ENCODE measurements at regions not wholly inside any gene's neighbourhood (a gene's known extent, or its start where the extent isn't known, plus 50 kb on each side); places are given as distances from the start of the nearest gene placed in this dataset.
A peak's percentile ranks its signal among the peaks of the same experiment; 100 is the strongest.
"Not testable (repeated sequence)": the region's sequence is repeated elsewhere in the genome, so short reads cannot be mapped to it uniquely, and the experiment has no call there.

- H3K4me1 ChIP-seq (ENCODE audit: control insufficient read depth, low read depth, low read length), result peaks cover 23% of the 10 kb centered on the region
- not testable (repeated sequence) for H3K27me3 ChIP-seq (ENCODE audit: control insufficient read depth, insufficient read depth, low read length); H3K36me3 ChIP-seq (ENCODE audit: control insufficient read depth, low read depth, low read length); H3K9me3 ChIP-seq (ENCODE audit: control insufficient read depth, low read depth, low read length); H3K27ac ChIP-seq (ENCODE audit: low read length); H3K4me3 ChIP-seq (ENCODE audit: low read length); H3K9ac ChIP-seq (ENCODE audit: low read length)
Observed at GRCh38 chr22:46034480-46034879, 57.5 kb upstream of the WNT7B start.

- Histone ChIP-seq H3K9ac (ENCODE audit: low read length) (peak overlapping the region; percentile 62), H3K4me1 (ENCODE audit: control insufficient read depth, low read depth, low read length) (peaks cover 23% of the 10 kb centered on the region), H3K27me3 (ENCODE audit: control insufficient read depth, insufficient read depth, low read length) (no peaks in the 10 kb centered on the region), H3K4me3 (ENCODE audit: low read length) (peak overlapping the region; percentile 83), H3K36me3 (ENCODE audit: control insufficient read depth, low read depth, low read length) (no peaks in the 10 kb centered on the region), H3K27ac (ENCODE audit: low read length) (no peak overlapping the region), H3K9me3 (ENCODE audit: control insufficient read depth, low read depth, low read length) (no peaks in the 10 kb centered on the region)
Observed at GRCh38 chr22:46035380-46035741, 58.4 kb upstream of the WNT7B start.

- no peaks in the 10 kb centered on the region for H3K36me3 ChIP-seq (ENCODE audit: control insufficient read depth, low read depth, low read length)
- H3K4me1 ChIP-seq (ENCODE audit: control insufficient read depth, low read depth, low read length), result peaks cover 19% of the 10 kb centered on the region
- H3K27ac ChIP-seq (ENCODE audit: low read length), result no peak overlapping the region
- peak overlapping the region; percentile 24 for H3K9ac ChIP-seq (ENCODE audit: low read length)
- no peaks in the 10 kb centered on the region for H3K27me3 ChIP-seq (ENCODE audit: control insufficient read depth, insufficient read depth, low read length)
- H3K9me3 ChIP-seq (ENCODE audit: control insufficient read depth, low read depth, low read length), result no peaks in the 10 kb centered on the region
- peak overlapping the region; percentile 77 for H3K4me3 ChIP-seq (ENCODE audit: low read length)
Observed at GRCh38 chr22:46035742-46036557, 59.0 kb upstream of the WNT7B start.

GRCh38 chr22:46036558-46037408 lies 59.8 kb upstream of the WNT7B start:
- no peaks in the 10 kb centered on the region for H3K9me3 ChIP-seq (ENCODE audit: control insufficient read depth, low read depth, low read length)
- H3K36me3 ChIP-seq (ENCODE audit: control insufficient read depth, low read depth, low read length), result no peaks in the 10 kb centered on the region
- no peak overlapping the region for H3K27ac ChIP-seq (ENCODE audit: low read length)
- H3K27me3 ChIP-seq (ENCODE audit: control insufficient read depth, insufficient read depth, low read length), result no peaks in the 10 kb centered on the region
- H3K4me1 ChIP-seq (ENCODE audit: control insufficient read depth, low read depth, low read length), result peaks cover 15% of the 10 kb centered on the region
- peak overlapping the region; percentile 24 for H3K9ac ChIP-seq (ENCODE audit: low read length)
- peak overlapping the region; percentile 77 for H3K4me3 ChIP-seq (ENCODE audit: low read length)

- no peak overlapping the region for H3K4me3 ChIP-seq (ENCODE audit: low read length)
- no peaks in the 10 kb centered on the region for H3K36me3 ChIP-seq (ENCODE audit: control insufficient read depth, low read depth, low read length)
- H3K27me3 ChIP-seq (ENCODE audit: control insufficient read depth, insufficient read depth, low read length), result no peaks in the 10 kb centered on the region
- peaks cover 3% of the 10 kb centered on the region for H3K4me1 ChIP-seq (ENCODE audit: control insufficient read depth, low read depth, low read length)
- H3K27ac ChIP-seq (ENCODE audit: low read length), result no peak overlapping the region
- no peak overlapping the region for H3K9ac ChIP-seq (ENCODE audit: low read length)
- H3K9me3 ChIP-seq (ENCODE audit: control insufficient read depth, low read depth, low read length), result no peaks in the 10 kb centered on the region
Observed at GRCh38 chr22:46038174-46038487, 61.2 kb upstream of the WNT7B start.

- Histone ChIP-seq H3K27me3 (ENCODE audit: control insufficient read depth, insufficient read depth, low read length) (peaks cover 5% of the 10 kb centered on the region), H3K27ac (ENCODE audit: low read length) (no peak overlapping the region), H3K4me1 (ENCODE audit: control insufficient read depth, low read depth, low read length) (peaks cover 8% of the 10 kb centered on the region), H3K9me3 (ENCODE audit: control insufficient read depth, low read depth, low read length) (no peaks in the 10 kb centered on the region), H3K36me3 (ENCODE audit: control insufficient read depth, low read depth, low read length) (no peaks in the 10 kb centered on the region), H3K9ac (ENCODE audit: low read length) (no peak overlapping the region), H3K4me3 (ENCODE audit: low read length) (no peak overlapping the region)
Observed at GRCh38 chr22:46038516-46039430, 61.8 kb upstream of the WNT7B start.

- Histone ChIP-seq H3K4me3 (ENCODE audit: low read length) (no peak overlapping the region), H3K9ac (ENCODE audit: low read length) (no peak overlapping the region), H3K4me1 (ENCODE audit: control insufficient read depth, low read depth, low read length) (peaks cover 13% of the 10 kb centered on the region), H3K9me3 (ENCODE audit: control insufficient read depth, low read depth, low read length) (no peaks in the 10 kb centered on the region), H3K27ac (ENCODE audit: low read length) (no peak overlapping the region), H3K36me3 (ENCODE audit: control insufficient read depth, low read depth, low read length) (no peaks in the 10 kb centered on the region), H3K27me3 (ENCODE audit: control insufficient read depth, insufficient read depth, low read length) (peaks cover 13% of the 10 kb centered on the region)
Observed at GRCh38 chr22:46039535-46039934, 62.6 kb upstream of the WNT7B start.

- H3K27me3 ChIP-seq (ENCODE audit: control insufficient read depth, insufficient read depth, low read length), result peaks cover 25% of the 10 kb centered on the region
- H3K4me3 ChIP-seq (ENCODE audit: low read length), result no peak overlapping the region
- peaks cover 10% of the 10 kb centered on the region for H3K4me1 ChIP-seq (ENCODE audit: control insufficient read depth, low read depth, low read length)
- H3K9me3 ChIP-seq (ENCODE audit: control insufficient read depth, low read depth, low read length), result no peaks in the 10 kb centered on the region
- H3K36me3 ChIP-seq (ENCODE audit: control insufficient read depth, low read depth, low read length), result no peaks in the 10 kb centered on the region
- no peak overlapping the region for H3K9ac ChIP-seq (ENCODE audit: low read length)
- H3K27ac ChIP-seq (ENCODE audit: low read length), result no peak overlapping the region
Observed at GRCh38 chr22:46040471-46041465, 63.8 kb upstream of the WNT7B start.

- no peaks in the 10 kb centered on the region for H3K9me3 ChIP-seq (ENCODE audit: control insufficient read depth, low read depth, low read length)
- H3K4me3 ChIP-seq (ENCODE audit: low read length), result no peak overlapping the region
- H3K4me1 ChIP-seq (ENCODE audit: control insufficient read depth, low read depth, low read length), result peaks cover 10% of the 10 kb centered on the region
- no peaks in the 10 kb centered on the region for H3K36me3 ChIP-seq (ENCODE audit: control insufficient read depth, low read depth, low read length)
- H3K27ac ChIP-seq (ENCODE audit: low read length), result no peak overlapping the region
- H3K9ac ChIP-seq (ENCODE audit: low read length), result no peak overlapping the region
- peaks cover 34% of the 10 kb centered on the region for H3K27me3 ChIP-seq (ENCODE audit: control insufficient read depth, insufficient read depth, low read length)
Observed at GRCh38 chr22:46041642-46042041, 64.7 kb upstream of the WNT7B start.

- H3K27ac ChIP-seq (ENCODE audit: low read length), result no peak overlapping the region
Observed at GRCh38 chr22:46042786-46043185, 65.8 kb upstream of the WNT7B start.

More at GRCh38 chr22:46042786-46043185, 65.8 kb upstream of the WNT7B start:
- Histone ChIP-seq H3K36me3 (ENCODE audit: control insufficient read depth, low read depth, low read length) (no peaks in the 10 kb centered on the region), H3K4me3 (ENCODE audit: low read length) (no peak overlapping the region), H3K27me3 (ENCODE audit: control insufficient read depth, insufficient read depth, low read length) (peaks cover 41% of the 10 kb centered on the region), H3K9ac (ENCODE audit: low read length) (no peak overlapping the region), H3K4me1 (ENCODE audit: control insufficient read depth, low read depth, low read length) (peaks cover 10% of the 10 kb centered on the region), H3K9me3 (ENCODE audit: control insufficient read depth, low read depth, low read length) (no peaks in the 10 kb centered on the region)
